ENCODE measurements at regions not wholly inside any gene's neighbourhood (a gene's known extent, or its start where the extent isn't known, plus 50 kb on each side); places are given as distances from the start of the nearest gene placed in this dataset.

GRCh38 chr2:134073023-134073422, 180.8 kb upstream of the MGAT5 start:
- DNase-seq (ENCODE audit: low read depth in 2 of 2, low spot score in 1 of 2), result no peak

- DNase-seq (ENCODE audit: low read depth in 2 of 2, low spot score in 1 of 2), result no peak
Observed at GRCh38 chr2:134074619-134075018, 179.3 kb upstream of the MGAT5 start.

- no peak for DNase-seq (ENCODE audit: low read depth in 2 of 2, low spot score in 1 of 2)
Observed at GRCh38 chr2:134075204-134075603, 178.7 kb upstream of the MGAT5 start.

DNA sequence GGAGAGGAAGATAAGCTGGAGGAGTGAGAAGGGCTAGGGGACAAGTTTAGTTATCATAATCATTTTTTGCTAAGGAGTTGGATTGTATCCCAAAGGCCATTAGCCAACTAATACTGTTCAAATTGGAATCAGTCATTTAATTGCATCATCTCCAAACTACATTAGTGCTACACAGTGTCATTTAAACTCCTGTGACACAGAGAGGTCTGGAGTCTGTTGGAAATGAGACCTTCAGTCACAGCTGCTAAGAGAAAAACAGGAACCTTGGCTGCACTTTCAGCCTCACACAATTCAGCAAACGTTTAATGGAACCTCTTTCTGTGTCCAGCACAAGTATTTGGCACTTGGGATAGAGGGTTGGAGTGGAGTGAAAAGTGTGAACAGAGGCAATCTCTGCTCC, 175.5 kb upstream of the MGAT5 start:
- no peak for DNase-seq (ENCODE audit: low read depth in 2 of 2, low spot score in 1 of 2)

- no peak for DNase-seq (ENCODE audit: low read depth in 2 of 2, low spot score in 1 of 2)
Observed at GRCh38 chr2:134079373-134079772, 174.5 kb upstream of the MGAT5 start.

GRCh38 chr2:134080386-134081089, 173.3 kb upstream of the MGAT5 start:
- no peak for DNase-seq (ENCODE audit: low read depth in 2 of 2, low spot score in 1 of 2)

DNA sequence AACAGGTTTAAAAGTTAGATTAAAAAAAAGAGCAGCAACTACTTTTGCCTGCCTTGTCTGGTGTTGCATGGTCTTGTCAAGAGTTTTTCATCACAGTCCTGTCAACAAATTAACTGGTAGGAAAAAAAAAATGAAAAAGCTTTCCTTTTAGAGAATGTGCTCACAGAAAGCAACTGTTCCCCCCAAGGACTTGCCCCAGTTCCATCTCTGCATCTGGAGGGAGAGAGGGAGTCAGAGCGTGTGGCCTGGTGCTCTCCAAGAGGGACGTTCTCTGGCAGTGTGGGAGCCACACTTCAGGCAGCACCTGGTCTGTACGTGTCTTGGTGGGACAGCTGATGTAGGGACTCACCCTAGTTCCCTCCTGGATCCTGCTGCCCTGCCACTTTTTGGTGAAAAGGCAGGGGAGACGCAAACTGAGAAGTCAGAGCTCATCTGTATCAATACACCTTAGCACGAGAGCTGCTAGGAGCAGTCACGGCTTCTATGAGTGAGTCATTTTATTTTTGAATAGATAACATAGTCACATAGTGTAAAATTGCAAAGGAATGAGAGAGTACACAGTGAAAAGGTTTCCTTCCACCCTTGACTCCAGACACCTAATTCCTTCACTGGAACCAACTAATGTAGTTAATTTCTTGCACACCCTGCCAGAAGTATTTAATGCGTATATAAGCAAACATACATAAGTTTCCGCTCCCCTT, 172.5 kb upstream of the MGAT5 start:
- no peak for DNase-seq (ENCODE audit: low read depth in 2 of 2, low spot score in 1 of 2)

DNA sequence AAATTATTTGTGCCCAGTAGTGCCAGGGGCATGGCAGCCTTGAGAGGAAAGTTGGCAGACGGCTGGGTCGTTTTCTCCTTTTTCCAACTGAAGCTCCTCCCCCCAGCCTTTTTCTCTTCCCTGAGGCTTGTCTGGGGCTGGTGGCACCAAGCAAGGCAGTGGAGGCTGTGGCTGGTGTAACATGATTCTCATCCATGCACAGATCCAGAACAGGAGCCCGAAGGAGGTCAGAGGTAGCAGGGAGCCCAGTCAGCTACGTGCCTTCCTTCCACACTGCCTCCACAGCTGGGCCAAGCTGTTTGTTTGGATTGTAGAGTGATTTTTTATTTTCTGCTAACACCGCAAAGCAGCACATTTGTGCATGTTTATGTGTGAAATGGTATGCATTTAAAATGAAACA, 170.3 kb upstream of the MGAT5 start:
- no peak for DNase-seq (ENCODE audit: low read depth in 2 of 2, low spot score in 1 of 2)

DNA sequence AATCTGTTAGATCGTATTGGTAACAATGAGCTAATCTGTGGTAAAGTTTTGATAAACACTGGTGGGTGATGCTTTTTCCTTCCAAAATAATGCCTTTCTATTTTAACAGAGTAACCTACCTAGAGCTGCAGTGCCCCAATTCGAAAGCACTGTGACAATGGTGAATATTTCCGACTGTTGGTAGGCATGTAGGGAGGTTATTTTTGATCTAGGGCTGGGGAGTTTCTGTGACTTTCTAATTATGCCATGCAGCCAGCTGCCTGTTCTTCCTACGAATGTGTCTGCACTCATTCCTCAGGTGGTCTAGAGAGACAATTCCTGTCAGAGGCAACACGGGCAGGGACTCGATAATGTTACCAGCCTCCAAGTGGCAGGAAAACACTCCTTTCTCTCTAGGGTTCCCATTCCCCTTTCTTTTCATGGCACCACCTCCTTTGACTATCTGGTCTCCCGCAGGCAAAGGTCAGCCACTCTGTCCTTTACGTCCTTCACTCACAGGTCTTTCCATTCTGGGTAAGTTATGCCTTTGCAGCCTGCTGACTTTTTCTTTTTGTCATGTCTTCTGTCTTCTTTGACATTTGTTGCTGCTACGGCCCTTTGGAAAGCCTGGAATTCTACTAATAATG, 167.2 kb upstream of the MGAT5 start:
- no peak for DNase-seq (ENCODE audit: low read depth in 2 of 2, low spot score in 1 of 2)

DNA sequence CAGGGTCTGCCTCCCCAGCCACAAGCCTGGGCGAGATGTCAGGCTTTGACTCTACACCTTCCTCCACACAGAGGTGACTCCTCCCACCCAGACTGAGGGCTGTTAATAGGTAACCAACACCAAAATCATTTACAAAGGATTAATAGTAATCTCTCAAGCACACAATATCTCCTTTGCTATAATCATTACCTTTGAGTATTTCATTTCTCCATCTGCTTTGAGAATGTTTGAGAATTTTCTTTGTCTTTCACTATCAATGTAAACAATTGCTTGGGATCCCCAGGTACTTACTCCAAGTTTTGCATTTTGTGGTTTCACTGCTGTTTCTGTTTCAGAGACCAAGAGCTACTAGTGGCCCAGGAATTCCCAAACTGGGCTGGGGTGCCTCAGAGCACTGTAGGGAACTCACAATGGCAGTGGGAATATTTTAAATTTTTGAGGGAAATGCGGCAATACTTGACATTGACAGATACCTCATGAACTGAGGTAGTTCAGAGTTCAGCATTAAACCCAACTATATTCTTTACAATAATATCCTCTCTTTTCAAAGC, 166.4 kb upstream of the MGAT5 start:
- no peak for DNase-seq (ENCODE audit: low read depth in 2 of 2, low spot score in 1 of 2)

GRCh38 chr2:134089454-134089853, 164.4 kb upstream of the MGAT5 start:
- DNase-seq (ENCODE audit: low read depth in 2 of 2, low spot score in 1 of 2), result no peak

DNA sequence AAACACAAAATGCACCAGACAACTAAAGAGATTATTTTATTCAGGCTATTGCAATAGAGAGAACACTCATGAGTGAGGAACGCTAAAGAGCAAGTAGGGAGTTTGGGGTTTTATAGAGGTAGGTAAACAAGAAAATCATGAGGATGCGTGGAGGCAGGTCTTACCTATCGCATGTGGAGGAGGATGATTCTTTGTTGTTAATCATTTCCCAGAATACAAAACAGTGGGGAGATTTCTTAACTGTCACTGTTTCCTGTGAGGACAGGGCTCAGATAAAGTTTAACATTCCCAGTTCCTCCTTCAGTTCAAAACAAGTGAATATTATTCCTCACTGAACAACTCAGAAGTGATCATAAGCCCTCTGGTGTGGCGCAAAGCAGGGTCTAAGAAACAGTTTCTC, 156.1 kb upstream of the MGAT5 start:
- DNase-seq (ENCODE audit: low read depth in 2 of 2, low spot score in 1 of 2), result no peak

DNA sequence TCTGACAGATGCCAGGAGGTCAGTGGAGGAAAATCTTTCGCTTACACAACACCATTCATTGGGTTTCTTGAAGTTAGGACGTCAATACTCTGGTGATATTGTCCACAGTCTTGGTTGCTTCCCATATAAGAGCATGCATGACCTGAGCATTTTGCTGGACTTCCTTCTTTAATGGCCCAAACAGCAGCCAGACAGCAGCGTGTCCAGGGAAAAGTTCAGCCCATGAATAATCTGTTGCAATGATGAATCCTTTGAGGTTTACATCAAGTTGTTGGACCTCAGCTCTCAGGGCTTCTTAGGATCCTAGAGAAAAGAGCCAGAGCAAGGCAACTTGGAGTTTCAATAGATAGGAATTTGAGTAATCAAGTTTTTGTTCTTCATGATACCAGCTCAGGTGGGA, 155.6 kb upstream of the MGAT5 start:
- no peak for DNase-seq (ENCODE audit: low read depth in 2 of 2, low spot score in 1 of 2)

DNA sequence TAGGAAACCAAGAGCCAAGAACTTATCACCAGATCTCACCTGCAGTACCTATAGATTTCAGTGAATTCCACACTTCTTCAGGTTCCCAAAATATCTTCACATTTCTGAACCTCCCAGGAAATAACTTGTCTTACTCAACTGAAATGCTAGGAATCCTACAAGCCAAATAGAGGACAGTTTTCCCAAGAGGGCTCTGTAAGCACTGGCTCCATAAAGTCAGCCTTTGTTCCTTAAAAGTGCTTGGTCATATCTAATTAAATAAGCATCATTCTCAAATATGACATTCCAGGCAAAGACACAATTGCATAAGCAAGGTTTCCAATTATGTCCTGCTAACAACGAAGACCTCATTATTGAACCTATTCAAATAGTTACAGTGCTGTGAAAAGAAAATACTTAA, 154.6 kb upstream of the MGAT5 start:
- no peak for DNase-seq (ENCODE audit: low read depth in 2 of 2, low spot score in 1 of 2)

GRCh38 chr2:134103196-134103595, 150.7 kb upstream of the MGAT5 start:
- no peak for DNase-seq (ENCODE audit: low read depth in 2 of 2, low spot score in 1 of 2)

DNA sequence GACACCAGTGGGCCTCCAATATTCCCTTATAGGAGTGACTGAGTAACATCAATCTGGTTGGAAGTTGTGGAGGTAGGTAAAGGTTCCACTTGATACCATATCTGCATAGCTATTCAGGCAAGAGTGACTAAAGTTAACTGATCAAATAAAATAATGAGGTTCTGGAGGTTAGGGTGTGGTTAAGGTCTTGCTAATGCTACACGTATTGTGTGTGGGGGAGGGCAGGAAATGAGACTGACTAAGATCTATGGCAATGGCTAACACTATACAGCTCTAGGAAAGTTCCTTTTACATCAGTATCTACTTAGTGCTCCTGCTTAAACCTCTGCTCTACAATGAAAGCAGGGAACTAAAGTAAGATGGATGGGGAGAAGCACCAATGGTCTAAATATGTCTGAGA, 149.1 kb upstream of the MGAT5 start:
- DNase-seq (ENCODE audit: low read depth in 2 of 2, low spot score in 1 of 2), result no peak

GRCh38 chr2:134107402-134107801, 146.5 kb upstream of the MGAT5 start:
- no peak for DNase-seq (ENCODE audit: low read depth in 2 of 2, low spot score in 1 of 2)

DNA sequence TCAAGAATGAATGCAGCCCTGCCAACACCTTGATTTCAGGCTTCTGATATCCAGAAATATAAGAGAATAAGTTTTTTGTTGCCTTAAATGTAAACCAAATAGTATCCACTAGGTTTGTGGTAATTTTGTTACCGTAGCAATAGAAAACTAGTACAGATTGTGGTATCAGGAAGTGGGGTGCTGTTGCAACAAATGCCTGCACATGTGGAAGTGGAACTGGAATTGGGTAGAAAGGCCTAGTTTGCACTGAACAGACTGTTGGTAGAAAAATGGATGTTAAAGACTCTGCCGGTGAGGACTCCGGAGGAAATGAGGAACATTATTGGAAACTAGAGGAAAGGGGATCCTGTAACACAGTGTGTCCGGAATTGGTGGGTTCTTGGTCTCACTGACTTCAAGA, 145.8 kb upstream of the MGAT5 start:
- DNase-seq (ENCODE audit: low read depth in 2 of 2, low spot score in 1 of 2), result no peak

DNA sequence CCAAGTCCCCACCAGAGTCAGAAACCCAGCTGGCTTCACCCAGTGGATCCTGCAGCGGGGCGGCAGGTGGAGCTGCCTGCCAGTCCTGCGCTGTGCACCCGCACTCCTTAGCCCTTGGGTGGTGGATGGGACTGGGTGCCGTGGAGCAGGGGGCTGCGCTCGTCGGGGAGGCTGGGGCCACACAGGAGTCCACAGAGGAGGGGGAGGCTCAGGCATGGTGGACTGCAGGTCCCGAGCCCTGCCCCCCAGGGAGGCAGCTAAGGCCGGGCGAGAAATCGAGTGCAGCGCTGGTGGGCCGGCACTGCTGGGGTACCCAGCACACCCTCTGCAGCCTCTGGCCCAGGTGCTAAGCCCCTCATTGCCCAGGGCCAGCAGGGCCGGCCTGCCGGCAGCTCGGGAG, 144.6 kb upstream of the MGAT5 start:
- DNase-seq (ENCODE audit: low read depth in 2 of 2, low spot score in 1 of 2), result no peak

DNA sequence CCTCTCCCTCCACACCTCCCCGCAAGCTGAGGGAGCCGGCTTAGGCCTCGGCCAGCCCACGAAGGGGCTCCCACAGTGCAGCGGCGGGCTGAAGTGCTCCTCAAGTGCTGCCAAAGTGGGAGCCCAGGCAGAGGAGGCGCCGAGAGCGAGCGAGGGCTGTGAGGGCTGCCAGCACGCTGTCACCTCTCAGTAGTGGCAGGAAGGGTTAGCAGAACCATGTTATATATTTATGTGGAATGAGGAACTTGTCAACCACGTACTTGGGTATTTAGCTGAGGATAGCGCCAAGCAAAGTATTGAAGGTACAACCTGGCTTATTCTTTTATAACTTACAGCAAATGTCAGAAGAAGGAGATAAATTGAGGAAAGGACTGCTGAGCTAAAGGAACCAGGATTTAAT, 144.1 kb upstream of the MGAT5 start:
- no peak for DNase-seq (ENCODE audit: low read depth in 2 of 2, low spot score in 1 of 2)

DNA sequence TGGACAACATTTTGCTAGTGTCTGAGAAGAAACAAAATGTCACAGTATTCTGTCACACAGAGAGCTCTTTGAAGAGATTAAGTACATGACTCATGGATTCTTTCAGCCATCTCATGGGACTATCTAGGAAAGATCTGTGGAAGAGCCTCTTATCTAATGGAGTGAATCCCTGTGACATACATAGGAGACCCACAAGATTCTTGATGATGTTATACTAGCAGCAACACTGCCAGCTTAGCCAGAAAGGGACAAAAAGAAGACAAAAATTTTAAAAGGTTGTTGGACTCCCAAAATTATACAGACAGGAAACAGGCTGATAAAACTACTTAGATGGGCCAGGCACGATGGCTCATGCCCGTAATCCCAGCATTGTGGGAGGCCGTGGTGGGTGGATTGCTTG, 143.3 kb upstream of the MGAT5 start:
- DNase-seq (ENCODE audit: low read depth in 2 of 2, low spot score in 1 of 2), result no peak

- no peak for DNase-seq (ENCODE audit: low read depth in 2 of 2, low spot score in 1 of 2)
Observed at GRCh38 chr2:134117676-134118075, 136.2 kb upstream of the MGAT5 start.

All from stimulated activated CD8-positive, alpha-beta memory T cell treated with anti-CD3 and anti-CD28 coated beads, Interleukin-4, amount 100 ng/mL, for 1 hour (primary cell).